ENCODE measurements at regions not wholly inside any gene's neighbourhood (a gene's known extent, or its start where the extent isn't known, plus 50 kb on each side); places are given as distances from the start of the nearest gene placed in this dataset.

DNA sequence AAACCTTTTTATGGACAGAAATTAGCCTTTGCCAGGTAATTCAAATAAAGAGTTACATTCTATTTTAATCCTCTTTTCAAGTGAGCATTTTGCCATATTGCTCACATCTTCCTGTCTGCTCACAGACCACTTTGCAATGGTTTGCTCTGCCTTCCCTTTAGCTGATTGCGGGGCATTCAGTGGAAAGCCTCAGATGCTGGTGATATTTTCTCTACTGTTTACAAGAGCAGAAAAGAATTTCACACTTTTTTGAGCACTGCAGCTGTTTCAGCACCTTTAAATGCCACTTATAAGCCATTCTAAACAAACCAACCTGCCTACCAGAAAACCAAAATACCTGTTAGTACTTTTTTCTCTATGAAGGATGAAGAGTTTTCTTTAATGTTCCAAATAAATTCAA is 195.7 kb upstream of the LRIG3 start:
- Histone ChIP-seq H3K4me3 (replicated peaks in 1 of 4; ENCODE audit: control extremely low read depth in 1 of 4, insufficient read depth in 1 of 4, low read depth in 3 of 4, low read length in 4 of 4) (no peak overlapping the region), H3K9ac (ENCODE audit: insufficient read depth, low read length) (no peak overlapping the region), H4K20me1 (ENCODE audit: control insufficient read depth, extremely low read depth, insufficient read depth, low read length) (no peaks in the 10 kb centered on the region), H3K79me2 (ENCODE audit: control insufficient read depth, insufficient read depth, low read length) (no peaks in the 10 kb centered on the region), H3K36me3 (ENCODE audit: control insufficient read depth, insufficient read depth, low read length) (no peaks in the 10 kb centered on the region), H2AFZ (ENCODE audit: low read length) (no peak overlapping the region), H3K4me2 (ENCODE audit: extremely low read depth, insufficient read depth, low read length) (peak overlapping the region; percentile 38), H3K27ac (ENCODE audit: insufficient read depth, low read length) (no peak overlapping the region), H3K4me1 (ENCODE audit: control insufficient read depth, extremely low read depth, insufficient read depth, low read length) (peaks cover 2% of the 10 kb centered on the region), H3K9me3 (ENCODE audit: control insufficient read depth, insufficient read depth, low read depth, low read length) (no peaks in the 10 kb centered on the region), H3K27me3 (ENCODE audit: control insufficient read depth, insufficient read depth, low read length) (no peaks in the 10 kb centered on the region)
- no peak for DNase-seq (ENCODE audit: low read depth in 2 of 2)
- no peak for TF ChIP-seq EZH2 (IDR thresholded peaks at IDR 0.05; ENCODE audit: low read length, missing control alignments)
- TF ChIP-seq, protein P1, sequence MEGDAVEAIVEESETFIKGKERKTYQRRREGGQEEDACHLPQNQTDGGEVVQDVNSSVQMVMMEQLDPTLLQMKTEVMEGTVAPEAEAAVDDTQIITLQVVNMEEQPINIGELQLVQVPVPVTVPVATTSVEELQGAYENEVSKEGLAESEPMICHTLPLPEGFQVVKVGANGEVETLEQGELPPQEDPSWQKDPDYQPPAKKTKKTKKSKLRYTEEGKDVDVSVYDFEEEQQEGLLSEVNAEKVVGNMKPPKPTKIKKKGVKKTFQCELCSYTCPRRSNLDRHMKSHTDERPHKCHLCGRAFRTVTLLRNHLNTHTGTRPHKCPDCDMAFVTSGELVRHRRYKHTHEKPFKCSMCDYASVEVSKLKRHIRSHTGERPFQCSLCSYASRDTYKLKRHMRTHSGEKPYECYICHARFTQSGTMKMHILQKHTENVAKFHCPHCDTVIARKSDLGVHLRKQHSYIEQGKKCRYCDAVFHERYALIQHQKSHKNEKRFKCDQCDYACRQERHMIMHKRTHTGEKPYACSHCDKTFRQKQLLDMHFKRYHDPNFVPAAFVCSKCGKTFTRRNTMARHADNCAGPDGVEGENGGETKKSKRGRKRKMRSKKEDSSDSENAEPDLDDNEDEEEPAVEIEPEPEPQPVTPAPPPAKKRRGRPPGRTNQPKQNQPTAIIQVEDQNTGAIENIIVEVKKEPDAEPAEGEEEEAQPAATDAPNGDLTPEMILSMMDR (conservative IDR thresholded peaks at IDR 0.05 in 1 of 2, IDR thresholded peaks at IDR 0.05 in 1 of 2; ENCODE audit: low read depth in 1 of 2, low read length in 2 of 2), result no peak

DNA sequence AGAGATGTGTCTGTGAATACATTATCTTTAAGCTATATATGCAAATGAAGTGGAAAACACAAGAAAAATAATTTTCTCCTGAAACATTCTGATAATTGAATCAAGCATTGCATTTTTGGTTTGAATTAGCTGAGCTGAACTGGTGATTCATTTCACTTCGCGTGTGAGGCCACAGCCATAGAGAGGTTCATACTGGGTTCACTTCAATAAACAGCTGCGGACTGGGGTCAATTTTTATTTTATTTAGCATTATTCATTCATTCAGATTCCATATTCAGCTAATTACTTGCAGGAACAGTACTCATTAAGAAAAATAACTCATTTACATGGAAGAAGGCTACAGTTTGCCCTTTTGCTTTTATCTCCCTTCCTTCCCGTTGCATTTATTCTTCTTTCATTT is 195.2 kb upstream of the LRIG3 start:
- H3K4me3 ChIP-seq (replicated peaks in 1 of 4; ENCODE audit: control extremely low read depth in 1 of 4, insufficient read depth in 1 of 4, low read depth in 3 of 4, low read length in 4 of 4), result no peak overlapping the region
- TF ChIP-seq, protein P1 (conservative IDR thresholded peaks at IDR 0.05 in 1 of 2, IDR thresholded peaks at IDR 0.05 in 1 of 2; ENCODE audit: low read depth in 1 of 2, low read length in 2 of 2), result no peak
- no peak for TF ChIP-seq EZH2 (IDR thresholded peaks at IDR 0.05; ENCODE audit: low read length, missing control alignments)
- no peaks in the 10 kb centered on the region for H4K20me1 ChIP-seq (ENCODE audit: control insufficient read depth, extremely low read depth, insufficient read depth, low read length)
- peak overlapping the region; percentile 38 for H3K4me2 ChIP-seq (ENCODE audit: extremely low read depth, insufficient read depth, low read length)
- no peaks in the 10 kb centered on the region for H3K36me3 ChIP-seq (ENCODE audit: control insufficient read depth, insufficient read depth, low read length)
- H3K4me1 ChIP-seq (ENCODE audit: control insufficient read depth, extremely low read depth, insufficient read depth, low read length), result peaks cover 2% of the 10 kb centered on the region
- no peaks in the 10 kb centered on the region for H3K27me3 ChIP-seq (ENCODE audit: control insufficient read depth, insufficient read depth, low read length)
- H3K9me3 ChIP-seq (ENCODE audit: control insufficient read depth, insufficient read depth, low read depth, low read length), result no peaks in the 10 kb centered on the region
- no peak overlapping the region for H2AFZ ChIP-seq (ENCODE audit: low read length)
- no peak overlapping the region for H3K27ac ChIP-seq (ENCODE audit: insufficient read depth, low read length)
- peak; percentile 28 to 56 for DNase-seq (ENCODE audit: low read depth in 2 of 2)
- H3K9ac ChIP-seq (ENCODE audit: insufficient read depth, low read length), result no peak overlapping the region
- H3K79me2 ChIP-seq (ENCODE audit: control insufficient read depth, insufficient read depth, low read length), result no peaks in the 10 kb centered on the region

DNA sequence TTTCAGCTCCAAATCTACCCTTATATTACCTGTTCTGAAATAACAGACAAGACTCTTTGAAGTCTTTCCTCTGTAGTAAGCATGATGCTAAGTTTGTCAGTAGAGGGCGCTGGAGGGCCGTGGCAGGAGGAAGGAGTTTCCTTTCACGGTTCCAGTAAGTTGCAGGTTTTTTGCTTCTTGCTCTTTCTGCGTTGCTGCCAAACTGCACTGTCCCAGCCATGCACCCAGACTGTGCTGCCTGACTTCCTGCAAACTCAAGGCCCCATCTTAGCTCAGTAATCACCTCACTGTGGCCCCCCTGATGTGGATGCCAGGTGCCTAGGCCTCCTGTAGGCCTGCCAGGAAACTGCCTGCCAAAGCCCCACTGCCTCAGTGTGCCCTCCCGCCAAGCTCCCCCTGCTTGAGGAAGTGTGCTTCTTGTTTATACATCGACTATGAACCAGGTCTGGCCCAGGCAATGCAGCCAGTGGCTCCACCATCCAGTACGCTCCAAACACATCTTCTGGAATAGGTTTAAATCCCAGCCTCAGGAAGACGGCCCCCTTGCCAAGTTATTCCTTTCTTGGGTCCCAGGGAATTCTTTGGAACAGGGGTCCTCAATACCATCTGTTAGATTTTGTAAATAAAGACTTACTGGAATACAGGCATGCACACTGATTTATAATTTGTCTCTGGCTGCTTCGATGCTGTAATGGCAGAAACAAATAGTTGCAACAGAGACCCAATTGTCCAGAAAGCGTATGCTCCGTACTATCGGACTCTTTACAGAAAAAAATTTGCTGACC is 193.7 kb upstream of the LRIG3 start:
- H3K9ac ChIP-seq (ENCODE audit: insufficient read depth, low read length), result no peak overlapping the region
- no peaks in the 10 kb centered on the region for H3K9me3 ChIP-seq (ENCODE audit: control insufficient read depth, insufficient read depth, low read depth, low read length)
- H3K4me3 ChIP-seq (replicated peaks in 1 of 4; ENCODE audit: control extremely low read depth in 1 of 4, insufficient read depth in 1 of 4, low read depth in 3 of 4, low read length in 4 of 4), result no peak overlapping the region
- peaks cover 2% of the 10 kb centered on the region for H3K4me1 ChIP-seq (ENCODE audit: control insufficient read depth, extremely low read depth, insufficient read depth, low read length)
- peak; percentile 76 to 86 for DNase-seq (ENCODE audit: low read depth in 2 of 2)
- peak overlapping the region; percentile 71 for H2AFZ ChIP-seq (ENCODE audit: low read length)
- no peak for TF ChIP-seq EZH2 (IDR thresholded peaks at IDR 0.05; ENCODE audit: low read length, missing control alignments)
- TF ChIP-seq, protein P1 (conservative IDR thresholded peaks at IDR 0.05 in 1 of 2, IDR thresholded peaks at IDR 0.05 in 1 of 2; ENCODE audit: low read depth in 1 of 2, low read length in 2 of 2), result peak; percentile 93 to 95
- H3K79me2 ChIP-seq (ENCODE audit: control insufficient read depth, insufficient read depth, low read length), result no peaks in the 10 kb centered on the region
- H3K27me3 ChIP-seq (ENCODE audit: control insufficient read depth, insufficient read depth, low read length), result no peaks in the 10 kb centered on the region
- H3K4me2 ChIP-seq (ENCODE audit: extremely low read depth, insufficient read depth, low read length), result peak overlapping the region; percentile 62
- no peaks in the 10 kb centered on the region for H4K20me1 ChIP-seq (ENCODE audit: control insufficient read depth, extremely low read depth, insufficient read depth, low read length)
- no peak overlapping the region for H3K27ac ChIP-seq (ENCODE audit: insufficient read depth, low read length)
- H3K36me3 ChIP-seq (ENCODE audit: control insufficient read depth, insufficient read depth, low read length), result no peaks in the 10 kb centered on the region
